ENCODE measurements at regions not wholly inside any gene's neighbourhood (a gene's known extent, or its start where the extent isn't known, plus 50 kb on each side); places are given as distances from the start of the nearest gene placed in this dataset.

GRCh38 chr2:71926876-71927756 lies 220.5 kb downstream of the CYP26B1 start:
- Histone ChIP-seq H2BK5ac (ENCODE audit: low read length) (no peak overlapping the region), H2BK15ac (ENCODE audit: low read length) (no peak overlapping the region), H4K8ac (ENCODE audit: low read depth, low read length) (no peak overlapping the region), H3K4ac (ENCODE audit: low read length) (no peak overlapping the region), H3K27me3 (ENCODE audit: control insufficient read depth in 3 of 3, insufficient read depth in 3 of 3, low read depth in 1 of 3, low read length in 3 of 3) (peaks cover 0 to 3% (median 0%) of the 10 kb centered on the region in 3 experiments), H3K4me2 (ENCODE audit: insufficient read depth, low read length, poor library complexity, severe bottlenecking) (no peak overlapping the region), H3K18ac (ENCODE audit: low read length) (no peak overlapping the region), H3K9me3 (replicated peaks in 1 of 2; ENCODE audit: control insufficient read depth in 2 of 2, insufficient read depth in 1 of 2, low read depth in 1 of 2, low read length in 2 of 2) (no peaks in the 10 kb centered on the region), H3K4me1 (ENCODE audit: control insufficient read depth in 2 of 2, insufficient read depth in 1 of 2, low read depth in 1 of 2, low read length in 2 of 2) (no peaks in the 10 kb centered on the region), H3K14ac (ENCODE audit: low read length) (no peak overlapping the region), H3K36me3 (replicated peaks in 1 of 2; ENCODE audit: control insufficient read depth in 2 of 2, insufficient read depth in 2 of 2, low read length in 2 of 2) (no peaks in the 10 kb centered on the region), H2AFZ (ENCODE audit: low read length) (no peak overlapping the region), H4K91ac (ENCODE audit: low read depth, low read length, poor library complexity) (no peak overlapping the region), H2BK120ac (ENCODE audit: low read depth, low read length) (no peak overlapping the region), H3K27ac (replicated peaks; ENCODE audit: low read length) (no peak overlapping the region), H3K23ac (ENCODE audit: low read depth, low read length, poor library complexity) (no peak overlapping the region), H3K4me3 (ENCODE audit: low read length in 2 of 2) (no peak overlapping the region), H3K79me1 (ENCODE audit: low read depth, low read length) (no peaks in the 10 kb centered on the region), H2AK5ac (ENCODE audit: low read depth, low read length) (no peak overlapping the region), H3K9ac (ENCODE audit: low read depth, low read length, poor library complexity) (no peak overlapping the region), H2BK12ac (ENCODE audit: low read length) (no peak overlapping the region)
- WGBS, 2 donors (ENCODE audit: extremely low coverage in 2 of 2, insufficient read length in 2 of 2, insufficient replicate concordance in 1 of 2), result no CpG with 5 or more reads among the region's 16 CpGs
- DNase-seq (ENCODE audit: low spot score), result no peak

- Histone ChIP-seq H2BK12ac (ENCODE audit: low read length) (no peak overlapping the region), H3K4ac (ENCODE audit: low read length) (no peak overlapping the region), H4K8ac (ENCODE audit: low read depth, low read length) (no peak overlapping the region), H3K9ac (ENCODE audit: low read depth, low read length, poor library complexity) (no peak overlapping the region), H3K27me3 (ENCODE audit: control insufficient read depth in 3 of 3, insufficient read depth in 3 of 3, low read depth in 1 of 3, low read length in 3 of 3) (peaks cover 0 to 3% (median 0%) of the 10 kb centered on the region in 3 experiments), H3K4me2 (ENCODE audit: insufficient read depth, low read length, poor library complexity, severe bottlenecking) (no peak overlapping the region), H3K36me3 (replicated peaks in 1 of 2; ENCODE audit: control insufficient read depth in 2 of 2, insufficient read depth in 2 of 2, low read length in 2 of 2) (no peaks in the 10 kb centered on the region), H3K14ac (ENCODE audit: low read length) (no peak overlapping the region), H2AK5ac (ENCODE audit: low read depth, low read length) (no peak overlapping the region), H4K91ac (ENCODE audit: low read depth, low read length, poor library complexity) (no peak overlapping the region), H2BK120ac (ENCODE audit: low read depth, low read length) (no peak overlapping the region), H2AFZ (ENCODE audit: low read length) (no peak overlapping the region), H3K4me3 (ENCODE audit: low read length in 2 of 2) (no peak overlapping the region), H3K9me3 (replicated peaks in 1 of 2; ENCODE audit: control insufficient read depth in 2 of 2, insufficient read depth in 1 of 2, low read depth in 1 of 2, low read length in 2 of 2) (no peaks in the 10 kb centered on the region), H2BK5ac (ENCODE audit: low read length) (no peak overlapping the region), H2BK15ac (ENCODE audit: low read length) (no peak overlapping the region), H3K23ac (ENCODE audit: low read depth, low read length, poor library complexity) (no peak overlapping the region), H3K18ac (ENCODE audit: low read length) (no peak overlapping the region), H3K4me1 (ENCODE audit: control insufficient read depth in 2 of 2, insufficient read depth in 1 of 2, low read depth in 1 of 2, low read length in 2 of 2) (no peaks in the 10 kb centered on the region), H3K79me1 (ENCODE audit: low read depth, low read length) (no peaks in the 10 kb centered on the region), H3K27ac (replicated peaks; ENCODE audit: low read length) (no peak overlapping the region)
- DNase-seq (ENCODE audit: low spot score), result no peak
- WGBS, 2 donors (ENCODE audit: extremely low coverage in 2 of 2, insufficient read length in 2 of 2, insufficient replicate concordance in 1 of 2), result no CpG with 5 or more reads among the region's 9 CpGs
These were observed 221.6 kb downstream of the CYP26B1 start for GRCh38 chr2:71926089-71926447.

GRCh38 chr2:71925268-71926088 lies 222.2 kb downstream of the CYP26B1 start:
- no peak overlapping the region for H2BK15ac ChIP-seq (ENCODE audit: low read length)
- no peak overlapping the region for H3K9ac ChIP-seq (ENCODE audit: low read depth, low read length, poor library complexity)
- no peak overlapping the region for H4K91ac ChIP-seq (ENCODE audit: low read depth, low read length, poor library complexity)
- H3K27ac ChIP-seq (replicated peaks; ENCODE audit: low read length), result no peak overlapping the region
- H4K8ac ChIP-seq (ENCODE audit: low read depth, low read length), result no peak overlapping the region
- H2BK5ac ChIP-seq (ENCODE audit: low read length), result no peak overlapping the region
- no CpG with 5 or more reads among the region's 14 CpGs for WGBS, 2 donors (ENCODE audit: extremely low coverage in 2 of 2, insufficient read length in 2 of 2, insufficient replicate concordance in 1 of 2)
- H3K23ac ChIP-seq (ENCODE audit: low read depth, low read length, poor library complexity), result no peak overlapping the region
- H2BK12ac ChIP-seq (ENCODE audit: low read length), result no peak overlapping the region
- no peak overlapping the region for H2AK5ac ChIP-seq (ENCODE audit: low read depth, low read length)
- H2BK120ac ChIP-seq (ENCODE audit: low read depth, low read length), result no peak overlapping the region
- peaks cover 0 to 3% (median 0%) of the 10 kb centered on the region in 3 experiments for H3K27me3 ChIP-seq (ENCODE audit: control insufficient read depth in 3 of 3, insufficient read depth in 3 of 3, low read depth in 1 of 3, low read length in 3 of 3)
- H2AFZ ChIP-seq (ENCODE audit: low read length), result no peak overlapping the region
- no peak for DNase-seq (ENCODE audit: low spot score)
- no peaks in the 10 kb centered on the region for H3K9me3 ChIP-seq (replicated peaks in 1 of 2; ENCODE audit: control insufficient read depth in 2 of 2, insufficient read depth in 1 of 2, low read depth in 1 of 2, low read length in 2 of 2)
- no peaks in the 10 kb centered on the region for H3K36me3 ChIP-seq (replicated peaks in 1 of 2; ENCODE audit: control insufficient read depth in 2 of 2, insufficient read depth in 2 of 2, low read length in 2 of 2)
- H3K14ac ChIP-seq (ENCODE audit: low read length), result no peak overlapping the region
- H3K4me2 ChIP-seq (ENCODE audit: insufficient read depth, low read length, poor library complexity, severe bottlenecking), result no peak overlapping the region
- H3K4ac ChIP-seq (ENCODE audit: low read length), result no peak overlapping the region
- H3K4me1 ChIP-seq (ENCODE audit: control insufficient read depth in 2 of 2, insufficient read depth in 1 of 2, low read depth in 1 of 2, low read length in 2 of 2), result no peaks in the 10 kb centered on the region
- no peaks in the 10 kb centered on the region for H3K79me1 ChIP-seq (ENCODE audit: low read depth, low read length)
- peak overlapping the region; percentile 7 for H3K18ac ChIP-seq (ENCODE audit: low read length)
- no peak overlapping the region for H3K4me3 ChIP-seq (ENCODE audit: low read length in 2 of 2)

Data from neuronal stem cell (in vitro differentiated cells).